ENCODE measurements at regions not wholly inside any gene's neighbourhood (a gene's known extent, or its start where the extent isn't known, plus 50 kb on each side); places are given as distances from the start of the nearest gene placed in this dataset.

DNA sequence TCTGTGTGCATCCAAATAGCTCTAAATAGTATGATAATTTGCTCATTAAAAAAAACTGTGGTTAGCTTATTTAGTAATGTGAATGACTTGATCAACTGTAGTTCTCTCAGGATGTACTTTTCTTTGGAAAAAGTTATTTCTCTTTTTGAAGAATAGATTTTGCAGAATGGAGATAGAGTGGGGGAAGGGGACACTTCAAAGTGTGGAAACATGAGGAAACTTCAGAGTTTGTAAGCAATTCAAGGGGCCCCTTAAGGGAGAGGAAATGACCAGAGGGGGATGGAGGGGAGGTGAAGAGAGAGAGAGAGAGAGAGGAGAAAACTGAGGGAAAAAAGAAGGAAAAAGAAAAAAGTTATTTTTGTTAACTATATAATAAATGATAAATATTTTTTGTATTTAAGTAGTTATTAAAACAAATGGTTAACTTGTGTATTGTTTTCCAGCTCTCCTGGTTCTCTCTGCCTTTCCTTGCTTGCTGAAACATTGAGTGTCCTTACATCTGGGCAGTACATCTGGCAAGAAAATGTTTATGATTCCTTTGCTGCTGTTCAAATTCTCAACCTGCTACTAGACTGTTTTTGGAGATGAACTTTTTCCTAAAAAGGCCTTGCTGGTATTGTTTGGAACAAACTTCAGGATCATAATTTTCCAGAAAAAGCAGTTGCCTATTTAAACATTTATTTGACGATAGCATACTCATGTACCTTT is 497.5 kb upstream of the CITED2 start:
- no peak for DNase-seq (ENCODE audit: low read depth, low spot score)

DNA sequence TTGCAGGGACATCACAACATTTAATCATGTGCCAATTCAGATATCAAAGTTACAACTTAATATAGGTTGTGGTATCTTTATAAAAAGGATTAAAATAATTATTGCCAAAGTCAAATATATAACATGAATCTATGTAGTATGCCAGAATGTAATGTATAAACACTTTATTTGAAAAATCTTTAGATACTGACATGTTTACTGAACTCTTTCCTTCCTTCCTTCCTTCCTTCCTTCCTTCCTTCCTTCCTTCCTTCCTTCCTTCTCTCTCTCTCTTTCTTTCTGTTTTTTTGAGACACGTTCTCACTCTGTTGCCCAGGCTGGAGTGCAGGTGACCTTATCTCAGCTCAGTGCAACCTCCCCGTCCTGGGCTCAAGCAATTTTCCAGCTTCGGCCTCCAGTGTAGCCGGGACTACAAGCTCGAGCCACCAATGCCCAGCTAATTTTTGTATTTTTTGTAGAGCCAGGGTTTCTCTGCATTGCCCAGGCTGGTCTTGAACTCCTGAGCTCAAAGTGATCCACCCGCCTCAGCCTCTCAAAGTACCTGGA is 496.8 kb upstream of the CITED2 start:
- no peak for DNase-seq (ENCODE audit: low read depth, low spot score)

DNA sequence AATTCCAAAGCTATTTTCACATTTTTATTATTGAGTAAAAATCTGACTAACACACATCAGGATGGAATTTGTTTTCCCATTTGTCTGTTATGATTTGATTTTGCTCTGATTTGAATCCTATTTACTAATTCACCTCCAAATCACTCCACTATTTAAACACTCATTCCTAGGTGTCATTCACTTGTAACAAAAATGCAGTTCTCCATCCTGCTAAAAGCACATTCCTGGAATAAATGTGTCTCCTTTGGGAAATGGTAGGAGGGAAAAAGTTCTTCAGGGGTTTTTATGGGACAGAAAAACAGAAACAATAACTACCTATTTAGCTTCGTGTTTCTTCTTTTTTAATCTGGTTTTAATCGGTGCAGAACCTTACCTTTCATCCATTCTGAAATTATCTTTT is 494.1 kb upstream of the CITED2 start:
- no peak for DNase-seq (ENCODE audit: low read depth, low spot score)

DNA sequence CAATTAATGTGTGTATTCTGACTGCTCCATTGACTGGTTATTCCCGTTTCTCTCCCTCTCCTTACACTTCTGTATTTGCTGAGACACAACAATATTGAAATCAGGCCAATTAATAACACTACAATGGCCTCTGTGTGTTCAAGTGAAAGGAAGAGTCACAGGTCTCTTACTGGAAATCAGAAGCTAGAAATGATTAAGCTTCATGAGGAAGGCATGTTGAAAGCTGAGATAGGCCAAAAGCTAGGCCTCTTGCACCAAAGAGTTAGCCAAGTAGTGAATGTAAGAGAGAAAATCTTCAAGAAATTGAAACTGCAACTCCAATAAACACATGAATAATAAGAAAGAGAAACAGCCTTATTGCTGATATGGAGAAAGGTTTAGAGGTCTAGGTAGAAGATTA is 489.5 kb upstream of the CITED2 start:
- no peak for DNase-seq (ENCODE audit: low read depth, low spot score)

DNA sequence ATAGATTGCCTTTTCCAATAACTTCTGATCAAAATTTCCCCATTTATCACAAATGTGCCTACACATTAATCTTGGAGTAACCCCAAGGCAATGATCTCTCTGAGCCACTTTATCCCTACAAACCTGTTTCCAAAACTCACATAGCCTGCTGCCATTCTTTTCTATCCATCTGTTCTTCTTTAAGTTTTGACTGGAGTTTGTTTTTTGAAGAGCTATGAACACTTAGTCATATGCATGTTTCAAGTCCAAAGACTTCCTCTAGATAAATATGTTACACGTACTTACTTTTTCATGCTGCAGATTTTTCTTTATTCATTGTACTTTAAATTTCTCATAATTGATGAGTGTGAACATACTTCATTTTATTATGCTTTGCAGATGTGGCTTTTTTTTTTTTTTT is 488.9 kb upstream of the CITED2 start:
- no peak for DNase-seq (ENCODE audit: low read depth, low spot score)

DNA sequence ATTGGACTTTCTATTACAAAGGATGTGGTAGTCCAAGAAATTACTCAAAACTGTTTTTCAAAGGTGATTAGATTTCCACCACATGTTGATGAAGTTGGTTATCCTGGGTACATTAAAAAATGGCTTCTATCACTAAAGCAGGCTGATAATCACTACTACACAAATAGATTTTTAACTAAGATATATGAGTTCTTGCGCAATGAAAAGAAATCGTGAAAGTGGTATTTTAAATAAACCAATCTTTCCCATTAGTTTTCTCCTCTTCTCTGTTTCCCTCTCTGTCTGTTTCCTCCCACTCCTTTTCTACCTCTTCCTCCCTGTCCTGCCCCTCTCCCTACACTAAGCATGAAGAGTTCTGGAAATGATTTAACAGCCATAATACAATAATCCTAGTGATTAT is 487.9 kb upstream of the CITED2 start:
- no peak for DNase-seq (ENCODE audit: low read depth, low spot score)

DNA sequence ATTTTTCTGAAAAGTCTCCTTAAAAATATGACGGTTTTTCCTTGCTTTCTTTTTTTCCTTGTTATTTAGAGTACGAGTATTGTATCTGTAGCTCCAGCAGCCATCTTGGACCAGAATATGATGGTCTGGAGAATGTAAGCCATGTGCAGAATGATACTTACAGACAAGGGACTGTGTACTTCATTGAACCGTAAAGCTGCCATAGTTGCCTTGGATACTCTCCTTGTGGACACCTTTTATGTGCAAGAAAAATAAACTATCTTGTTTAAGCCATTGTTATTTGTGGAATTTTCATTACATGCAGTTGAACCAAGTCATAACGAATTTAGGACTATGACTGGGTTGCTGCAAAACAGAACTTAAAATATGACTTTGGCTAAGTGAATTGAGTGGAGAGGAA is 485.8 kb upstream of the CITED2 start:
- no peak for DNase-seq (ENCODE audit: low read depth, low spot score)

DNA sequence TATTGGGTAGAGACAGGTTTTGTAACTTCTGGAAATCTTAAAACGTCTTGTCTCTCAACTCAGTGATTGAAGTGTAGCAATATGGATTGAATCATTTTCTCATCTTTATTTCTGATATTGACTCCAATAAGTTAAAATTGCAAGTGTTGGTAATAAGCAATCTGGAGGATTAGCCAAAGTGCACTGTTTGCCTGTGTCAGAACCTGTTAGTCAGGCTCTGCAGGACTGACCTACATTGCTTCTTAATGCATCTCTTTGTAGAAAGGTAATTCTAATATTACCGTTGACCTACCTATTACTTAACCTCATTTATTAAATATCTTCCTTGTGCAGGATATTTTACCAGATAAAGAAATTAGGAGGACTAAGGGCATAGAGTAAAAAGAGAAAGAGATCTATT is 484.0 kb upstream of the CITED2 start:
- no peak for DNase-seq (ENCODE audit: low read depth, low spot score)

DNA sequence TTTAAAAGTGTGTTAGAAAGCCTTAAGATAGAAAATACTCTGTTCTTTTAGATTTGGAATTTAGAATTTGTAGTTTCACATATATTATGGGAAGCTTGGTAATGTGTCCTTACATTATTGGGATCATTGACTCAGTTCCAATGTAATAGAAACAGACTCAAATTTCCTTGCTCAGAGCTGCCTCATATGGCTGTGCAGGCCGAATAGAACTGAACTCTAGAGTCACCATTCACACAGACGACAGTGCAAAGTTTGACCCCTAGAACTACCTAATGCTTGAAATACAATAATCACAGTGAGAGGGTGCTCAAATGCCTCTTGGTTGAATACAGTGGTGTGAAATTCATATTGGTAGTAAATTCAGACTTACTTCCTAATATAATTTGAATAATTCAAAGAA is 482.7 kb upstream of the CITED2 start:
- DNase-seq (ENCODE audit: low read depth, low spot score): no peak

DNA sequence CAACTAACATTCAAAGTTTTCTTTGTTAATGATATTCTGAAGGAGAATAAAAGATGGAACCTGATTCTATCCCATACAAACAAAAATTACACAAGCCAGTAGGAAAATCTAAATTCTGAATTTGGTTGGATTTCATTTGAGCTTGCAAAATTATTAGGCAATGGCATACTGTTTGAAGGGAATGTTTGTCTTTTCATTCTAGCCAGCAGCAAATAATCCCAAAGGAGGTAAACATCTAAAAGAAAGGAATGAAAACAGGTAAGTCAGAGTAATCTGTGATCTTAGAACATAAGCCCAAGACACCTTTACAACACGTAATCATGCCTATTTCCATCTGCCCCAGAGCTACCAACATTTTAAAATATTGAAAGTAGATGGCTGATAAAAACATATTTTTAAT is 482.1 kb upstream of the CITED2 start:
- no peak for DNase-seq (ENCODE audit: low read depth, low spot score)

DNA sequence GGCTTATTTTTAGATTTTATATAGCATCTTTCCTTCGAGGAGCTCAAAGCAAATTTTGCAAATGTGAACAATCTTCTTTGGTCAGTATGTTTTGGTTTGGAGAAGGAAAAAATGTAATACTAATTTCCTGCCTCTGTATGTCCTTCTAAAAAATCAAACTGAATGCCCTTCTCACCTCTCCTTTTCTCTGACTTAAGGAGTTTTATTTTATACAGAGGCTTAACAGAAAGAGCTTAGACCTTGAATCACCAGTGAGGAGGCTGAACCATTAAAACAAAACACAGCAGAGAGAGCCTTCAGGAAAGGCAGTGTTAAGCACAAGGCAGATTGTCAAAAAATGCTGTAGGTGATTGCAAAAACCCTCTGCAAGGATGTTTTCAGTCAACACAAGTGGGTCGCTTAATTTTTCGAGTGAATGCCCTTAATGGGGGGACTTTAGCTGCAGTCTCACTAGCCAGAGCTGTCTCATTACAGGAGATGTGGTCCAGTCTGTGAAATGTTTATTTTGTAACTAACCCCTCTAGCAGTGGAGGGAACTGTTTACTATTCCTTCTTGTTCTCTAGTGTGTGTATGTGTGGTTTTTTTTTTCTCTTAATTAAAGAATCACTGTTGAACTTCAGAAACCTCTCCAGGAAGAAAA is 481.3 kb upstream of the CITED2 start:
- DNase-seq (ENCODE audit: low read depth, low spot score): no peak

DNA sequence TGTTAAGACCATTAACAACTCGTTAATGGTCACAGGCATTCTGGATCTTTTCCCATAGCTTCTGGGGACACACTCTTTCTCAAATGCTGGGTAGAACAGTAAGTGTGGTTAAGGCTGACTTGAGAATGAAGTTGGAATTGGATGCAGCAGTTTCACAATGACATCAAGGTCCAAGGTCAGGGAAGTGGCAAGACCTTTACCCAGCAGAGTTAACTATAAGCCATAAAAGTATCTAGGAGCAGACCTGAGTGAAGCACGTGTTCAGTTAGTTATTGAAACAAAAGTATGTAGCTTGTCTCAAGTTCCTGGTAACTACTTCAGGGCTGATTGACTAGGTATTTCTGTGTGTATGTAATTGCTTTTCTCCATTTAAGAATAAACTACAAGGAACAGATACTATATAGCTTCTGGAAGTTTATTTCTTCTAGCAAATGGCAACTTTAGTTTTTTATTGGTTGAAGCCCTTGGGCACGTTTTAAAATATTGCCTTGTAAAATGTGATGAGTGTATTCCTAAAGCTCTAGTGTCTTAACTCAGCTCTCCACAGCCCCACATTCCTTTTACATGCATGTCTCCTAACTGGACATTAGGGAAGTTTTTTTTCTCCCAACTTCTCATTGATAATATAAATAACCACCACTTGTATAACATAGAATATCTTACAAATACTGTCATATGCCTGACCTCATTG is 479.0 kb upstream of the CITED2 start:
- DNase-seq (ENCODE audit: low read depth, low spot score): no peak

DNA sequence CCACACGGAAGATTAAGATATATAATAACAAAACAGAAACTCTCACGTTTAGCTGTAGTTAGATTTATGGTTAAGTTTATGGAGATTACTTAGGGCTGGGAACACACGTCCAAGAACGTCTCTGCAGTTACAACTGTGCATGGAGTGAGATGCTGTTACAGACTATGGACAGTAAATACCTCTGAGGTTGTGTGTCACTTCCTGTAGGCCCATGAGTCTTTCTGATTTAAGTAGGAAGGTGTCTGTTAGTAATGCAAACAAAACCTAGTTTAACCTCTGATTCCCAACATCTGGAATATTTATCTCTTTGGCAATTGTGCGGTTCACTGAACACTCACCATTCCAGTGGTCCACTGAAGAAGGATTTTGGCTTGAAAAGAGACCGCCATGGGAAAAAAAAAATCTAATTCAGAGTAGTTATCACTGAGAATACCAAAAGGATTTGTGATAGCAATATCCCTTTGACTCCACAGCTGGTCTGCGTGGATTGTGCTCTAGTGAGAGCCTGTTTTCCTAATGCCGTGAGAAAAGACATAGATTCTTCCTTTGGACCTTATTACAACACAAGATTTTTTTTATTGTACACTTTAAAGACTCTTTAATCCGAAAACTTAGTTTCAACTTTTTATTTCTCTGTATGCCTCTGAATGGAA is 478.2 kb upstream of the CITED2 start:
- no peak for DNase-seq (ENCODE audit: low read depth, low spot score)

DNA sequence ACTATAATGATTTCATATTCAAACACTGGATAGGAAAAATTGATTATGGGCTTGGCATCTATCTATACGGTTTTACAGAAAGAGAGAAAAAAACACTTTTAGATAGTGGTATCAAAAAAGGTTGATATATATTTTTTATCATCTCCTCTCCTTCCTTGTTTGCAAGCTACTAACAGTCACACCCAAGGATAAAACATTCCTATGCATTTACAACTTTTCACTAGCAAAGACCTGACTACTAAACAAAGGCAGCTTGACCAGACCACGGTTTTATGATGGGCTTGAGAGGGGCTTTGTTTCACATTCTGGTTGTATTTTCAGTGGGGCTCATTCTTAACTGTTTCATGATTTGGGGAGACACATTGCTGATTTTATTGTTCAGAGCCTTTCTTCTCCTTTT is 477.6 kb upstream of the CITED2 start:
- DNase-seq (ENCODE audit: low read depth, low spot score): no peak

DNA sequence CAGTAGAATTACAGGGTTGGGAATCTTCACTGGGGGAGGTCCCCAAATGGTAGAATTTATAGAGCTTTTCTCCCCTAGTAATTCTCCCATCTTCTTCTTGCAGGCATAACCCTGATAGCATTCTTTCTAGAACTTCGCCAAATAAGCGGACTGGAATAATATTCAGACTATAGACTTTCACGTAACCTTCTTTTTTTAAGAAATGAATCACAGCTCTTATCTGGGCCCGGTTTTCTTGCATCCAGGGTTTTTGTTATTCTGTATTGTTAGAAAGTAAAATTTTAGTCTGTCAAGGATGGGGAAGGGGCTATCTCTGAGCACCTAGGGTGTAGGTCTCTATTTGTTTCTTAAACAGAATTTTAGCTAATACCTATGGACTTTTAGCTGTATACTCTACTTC is 476.8 kb upstream of the CITED2 start:
- DNase-seq (ENCODE audit: low read depth, low spot score): no peak

DNA sequence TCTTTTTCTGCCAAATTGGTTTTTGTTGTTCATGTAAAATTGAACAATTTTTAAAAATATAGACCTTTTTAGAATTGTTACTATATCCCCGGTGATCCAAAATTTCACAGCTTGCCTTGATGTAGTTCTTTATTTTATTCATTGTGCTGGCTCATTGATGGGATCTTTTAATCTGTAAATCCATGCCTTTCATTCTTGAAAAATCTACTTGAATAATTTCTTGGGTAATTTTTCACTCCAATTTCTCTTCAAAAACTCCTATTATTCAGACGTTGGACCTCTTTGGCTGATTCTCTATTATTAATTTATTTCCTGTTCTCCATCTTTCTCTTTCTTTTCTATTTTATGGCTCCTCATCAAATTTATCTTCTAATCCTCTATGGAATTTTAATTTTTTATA is 476.1 kb upstream of the CITED2 start:
- DNase-seq (ENCODE audit: low read depth, low spot score): no peak

DNA sequence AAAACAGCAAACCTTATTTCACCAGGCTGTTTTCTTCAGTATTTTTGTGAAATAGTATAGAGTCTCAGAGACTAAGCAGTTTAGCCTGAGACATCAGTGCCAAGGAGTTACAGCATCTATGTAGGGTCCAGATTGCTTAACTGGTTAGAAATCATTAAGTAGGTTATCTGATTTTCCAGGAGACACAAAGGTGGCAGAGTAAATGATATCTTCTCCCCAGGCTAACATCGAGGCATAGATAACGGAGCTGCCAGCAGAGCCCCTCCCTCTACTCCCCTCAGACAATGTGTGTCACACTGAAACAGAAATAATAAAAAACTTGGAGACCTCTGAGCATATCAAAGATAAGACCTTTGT is 473.0 kb upstream of the CITED2 start:
- no peak for DNase-seq (ENCODE audit: low read depth, low spot score)

DNA sequence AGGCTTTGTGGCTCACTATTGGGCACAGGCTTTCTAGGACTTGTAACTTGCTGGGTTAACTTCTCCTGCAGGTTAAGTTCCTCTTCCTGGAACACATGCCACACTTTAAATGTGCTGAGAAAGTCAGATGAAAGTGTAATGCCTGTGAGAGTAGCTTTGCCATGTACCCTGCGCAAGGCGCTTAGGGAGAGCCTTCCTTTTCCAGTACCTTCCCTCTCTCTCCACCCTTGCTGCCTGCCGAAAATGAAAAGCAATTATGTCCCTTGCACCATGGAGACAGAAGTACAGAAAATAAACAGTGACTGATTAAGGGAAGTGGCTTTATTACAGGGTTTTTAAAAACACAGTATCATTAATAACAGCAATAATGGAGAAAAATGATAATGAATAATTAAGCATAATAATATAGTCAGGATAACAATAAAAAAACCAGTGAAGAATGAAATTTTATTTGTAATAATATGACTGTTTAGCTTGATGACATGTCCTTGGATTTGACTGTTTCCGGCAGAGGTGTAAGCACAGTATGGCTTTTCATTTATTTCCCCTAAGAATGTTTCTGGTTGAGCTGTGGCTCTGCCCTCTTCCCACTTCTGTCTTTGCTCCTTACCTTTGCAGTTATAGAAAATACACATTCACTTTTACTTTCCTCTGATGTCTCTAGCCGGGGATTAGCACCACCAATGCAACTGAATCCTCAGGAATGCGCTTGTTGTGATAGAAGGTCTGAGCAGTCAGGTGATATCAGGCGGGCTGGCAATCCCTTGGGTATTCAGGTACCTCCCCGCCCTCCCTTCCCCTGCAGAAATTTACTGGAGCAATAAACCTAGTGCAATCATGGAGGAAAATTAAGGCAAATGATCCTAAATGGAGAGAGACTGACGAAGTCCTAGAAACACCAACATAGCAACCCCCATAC is 472.3 kb upstream of the CITED2 start:
- DNase-seq (ENCODE audit: low read depth, low spot score): no peak

DNA sequence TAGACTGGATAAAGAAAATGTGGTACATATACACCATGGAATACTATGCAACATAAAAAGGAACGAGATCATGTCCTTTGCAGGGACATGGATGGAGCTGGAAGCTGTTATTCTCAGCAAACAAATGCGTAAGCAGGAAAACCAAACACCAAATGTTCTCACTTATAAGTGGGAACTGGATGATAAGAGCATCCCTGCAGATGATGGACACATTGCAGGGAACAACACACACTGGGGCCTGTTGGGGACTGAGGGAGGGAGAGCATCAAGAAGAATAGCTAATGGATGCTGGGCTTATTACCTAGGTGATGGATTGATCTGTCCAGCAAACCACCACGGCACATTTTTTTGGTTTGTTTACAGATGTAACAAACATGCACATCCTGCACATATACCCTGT is 470.5 kb upstream of the CITED2 start:
- no peak for DNase-seq (ENCODE audit: low read depth, low spot score)

DNA sequence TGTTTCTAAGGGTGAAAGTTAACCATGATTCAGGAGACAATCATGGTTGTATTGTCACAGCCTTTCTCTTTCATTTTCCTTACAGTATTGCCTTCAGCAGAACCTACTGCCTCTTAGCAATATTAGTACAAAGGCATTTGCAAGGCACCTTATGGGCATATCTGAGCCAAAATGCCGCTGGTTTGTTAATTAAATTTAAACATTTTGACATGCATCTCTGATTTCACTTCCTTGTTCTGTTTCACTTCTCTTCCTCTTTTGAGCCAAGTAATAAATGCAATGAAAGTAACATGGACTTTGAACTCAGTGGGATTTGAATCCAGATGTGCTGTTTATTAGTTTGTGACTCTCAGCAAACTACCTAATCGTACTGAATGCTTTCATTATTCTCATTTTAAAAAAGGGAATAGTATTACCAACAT is 467.4 kb upstream of the CITED2 start:
- no peak for DNase-seq (ENCODE audit: low read depth, low spot score)

DNA sequence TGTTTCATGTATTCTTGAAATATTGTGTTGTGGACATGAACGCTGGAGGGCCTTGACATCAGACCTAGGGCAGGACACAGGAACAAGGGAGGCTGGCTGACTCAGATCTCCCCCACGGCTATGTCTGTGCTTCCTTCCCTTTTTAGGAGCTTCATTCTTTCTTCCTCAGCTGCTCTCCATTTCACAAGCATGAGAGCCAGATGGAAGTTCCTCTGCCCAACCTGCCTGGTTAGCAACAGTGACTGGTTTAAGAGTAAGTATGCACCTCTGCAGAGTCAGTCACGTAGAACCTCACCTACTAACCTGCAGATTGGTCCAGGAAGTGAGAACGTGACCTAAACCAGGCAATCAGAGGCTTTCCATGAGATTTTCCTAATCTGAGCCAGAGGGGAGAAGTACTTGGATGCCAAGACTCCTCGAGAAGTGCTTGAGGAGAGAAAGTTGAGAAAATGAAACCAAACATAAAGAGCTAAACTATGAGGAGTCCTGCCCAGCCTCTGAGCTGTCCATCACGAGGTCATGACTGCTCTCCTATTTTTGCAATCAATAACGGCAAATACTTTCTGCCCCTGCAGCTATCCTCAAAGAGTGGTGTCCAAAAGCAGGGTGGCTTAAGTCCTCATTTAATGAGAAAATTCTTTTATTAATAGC is 465.2 kb upstream of the CITED2 start:
- no peak for DNase-seq (ENCODE audit: low read depth, low spot score)

Data from pulmonary artery endothelial cell (primary cell).